K562 (cell line): ENCODE measurements at regions not wholly inside any gene's neighbourhood (a gene's known extent, or its start where the extent isn't known, plus 50 kb on each side); places are given as distances from the start of the nearest gene placed in this dataset.

Source experiments
- GABPA ChIP-seq: fragments of 200-800 bp; sonication (Bioruptor generic); conservative IDR thresholded peaks from 2 replicates; pipeline ENCODE4 v1.6.1; 2016; ENCODE audit warnings: low read depth, missing genetic modification characterization, missing compliant biosample characterization
- KLF13 ChIP-seq: fragments of 450-650 bp; IDR thresholded peaks from 2 replicates; pipeline ENCODE4 v1.6.1; 2016; ENCODE audit warnings: missing genetic modification characterization, low read depth, mild to moderate bottlenecking, missing compliant biosample characterization, moderate library complexity, borderline replicate concordance
- PTBP1 ChIP-seq: fragments of 200-400 bp; formaldehyde crosslinking; IDR thresholded peaks from 2 replicates; pipeline ENCODE4 v1.6.1; 2017; ENCODE audit warnings: low read depth, low read length
- SP1 ChIP-seq: sonication (generic); formaldehyde crosslinking; IDR thresholded peaks from 2 replicates; pipeline ENCODE4 v1.8.1; 2022; ENCODE audit warnings: mild to moderate bottlenecking, missing genetic modification reagents
- SUPT5H ChIP-seq: fragments of 450-650 bp; IDR thresholded peaks from 2 replicates; pipeline ENCODE4 v1.6.1; 2016
- USF2 ChIP-seq: sonication (generic); formaldehyde crosslinking; IDR thresholded peaks from 2 replicates; pipeline ENCODE4 v1.5.0; 2020; ENCODE audit warnings: missing genetic modification reagents
- ZNF232 ChIP-seq: sonication (generic); formaldehyde crosslinking; IDR thresholded peaks from 2 replicates; pipeline ENCODE4 v1.8.0; 2022; ENCODE audit warnings: mild to moderate bottlenecking, missing genetic modification reagents
- ZNF282 ChIP-seq: sonication (generic); formaldehyde crosslinking; IDR thresholded peaks from 2 replicates; pipeline ENCODE4 v1.8.1; 2023; ENCODE audit warnings: missing genetic modification reagents
- ZNF77 ChIP-seq: fragments of 250-450 bp; sonication (Bioruptor Pico); IDR thresholded peaks from 2 replicates; pipeline ENCODE4 v1.5.0; 2020
- TF ChIP-seq, protein P1 (sequence below), 2 experiments: fragments of 250-450 bp in 1 of 2; fragments of 450-650 bp in 1 of 2; sonication (Bioruptor Pico) in 1 of 2; IDR thresholded peaks; 2 replicates each; pipeline versions ENCODE4 v1.6.1 to v1.8.0; 2016 to 2021; ENCODE audit warnings: mild to moderate bottlenecking in 2 of 2, moderate library complexity in 2 of 2, missing compliant biosample characterization in 1 of 2, missing genetic modification characterization in 1 of 2

DNA sequence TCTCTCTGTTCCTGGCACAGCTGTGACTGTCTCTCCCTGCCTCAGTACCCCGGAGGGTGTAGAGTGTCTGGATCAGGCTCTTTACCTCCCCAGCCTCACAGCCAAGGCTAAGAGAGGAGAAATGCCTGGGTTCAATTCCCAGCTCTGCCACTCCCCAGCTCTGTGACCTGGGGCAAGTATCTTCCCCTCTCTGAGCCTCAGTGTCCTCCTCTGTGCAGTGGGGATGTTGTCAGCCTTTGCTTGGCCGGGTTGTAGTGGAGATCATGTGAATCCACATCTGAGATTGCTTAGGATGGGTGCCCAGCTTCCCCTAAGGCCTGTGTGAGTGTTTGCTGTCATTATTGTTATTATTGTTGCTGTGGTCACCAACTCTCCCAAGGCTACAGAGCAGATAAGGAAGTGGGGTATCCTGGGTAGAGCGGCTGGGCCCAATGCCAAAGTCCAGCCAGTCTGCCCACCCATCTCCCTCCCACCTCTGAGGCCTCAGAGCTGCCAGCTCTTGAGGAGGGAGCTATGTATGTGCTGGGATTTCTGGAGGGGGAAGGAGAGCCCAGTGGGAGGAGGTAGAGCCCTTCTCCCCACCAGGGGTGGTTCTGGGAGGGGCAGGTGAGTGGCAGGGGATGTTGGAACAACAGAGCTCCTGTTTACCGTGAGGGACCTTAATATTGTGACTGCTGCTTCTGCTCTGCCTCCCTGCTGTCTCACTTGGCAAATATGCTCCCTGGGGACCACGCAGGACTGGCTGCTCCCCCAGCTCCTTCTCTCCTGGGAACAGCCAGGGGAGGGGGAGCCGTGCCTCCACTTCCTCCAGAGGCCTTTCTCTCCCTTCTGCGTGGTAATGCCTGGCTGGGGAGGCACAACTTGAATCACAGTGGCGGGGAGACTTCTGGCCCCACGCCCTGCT is 170.5 kb downstream of the RPS24 start (continued):
- TF ChIP-seq ZNF77 (CRISPR knock-in tag) (no peak), GABPA (tag) (no peak), USF2 (no peak), KLF13 (tag) (no peak), SP1 (CRISPR knock-in tag) (no peak), ZNF232 (CRISPR knock-in tag) (no peak), ZNF282 (CRISPR knock-in tag) (no peak), PTBP1 (no peak), SUPT5H (no peak)
- TF ChIP-seq, protein P1, sequence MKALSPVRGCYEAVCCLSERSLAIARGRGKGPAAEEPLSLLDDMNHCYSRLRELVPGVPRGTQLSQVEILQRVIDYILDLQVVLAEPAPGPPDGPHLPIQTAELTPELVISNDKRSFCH (CRISPR knock-in tag; IDR thresholded peaks at IDR 0.05) = no peak
- TF ChIP-seq, protein P1 (tag; IDR thresholded peaks at IDR 0.05) = no peak
